Left ventricle myocardium inferior (tissue), 1 donor: ENCODE measurements at regions not wholly inside any gene's neighbourhood (a gene's known extent, or its start where the extent isn't known, plus 50 kb on each side); places are given as distances from the start of the nearest gene placed in this dataset.

Experiments used
- DNase-seq: peaks from one replicate; pipeline ENCODE4 v3.0.0-alpha.2; 2020
- H3K27ac ChIP-seq: fragments of 200-600 bp; replicated peaks from 2 replicates; pipeline ENCODE4 v1.8.0; 2021
- H3K27me3 ChIP-seq: fragments of 200-600 bp; 2 replicates; pipeline ENCODE4 v1.8.0; 2021; ENCODE audit warnings: low read depth
- H3K36me3 ChIP-seq: fragments of 200-600 bp; 2 replicates; pipeline ENCODE4 v1.8.0; 2021
- H3K4me1 ChIP-seq: fragments of 200-600 bp; 2 replicates; pipeline ENCODE4 v1.8.0; 2021
- H3K4me3 ChIP-seq: fragments of 200-600 bp; 2 replicates; pipeline ENCODE4 v1.8.0; 2021; ENCODE audit warnings: mild to moderate bottlenecking, moderate library complexity
- H3K9me3 ChIP-seq: fragments of 200-600 bp; replicated peaks from 2 replicates; pipeline ENCODE4 v1.8.0; 2021
- CTCF ChIP-seq: fragments of 200-600 bp; IDR thresholded peaks from 2 replicates; pipeline ENCODE4 v1.8.0; 2021; ENCODE audit warnings: antibody characterized with exemption, mild to moderate bottlenecking, borderline replicate concordance
- intact Hi-C: fragments of 100-400 bp; cut with micrococcal nuclease; formaldehyde crosslinking; loops from one replicate; pipeline ENCODE4 v1.11.0; 2022
- donor health status: DM: no; HTN: yes; CAD: no; lungs with severe emphysema.

GRCh38 chr13:73210218-73210883, 151.5 kb downstream of the KLF5 start:
- Histone ChIP-seq H3K27ac (no peak overlapping the region), H3K9me3 (no peaks in the 10 kb centered on the region), H3K4me3 (no peak overlapping the region), H3K27me3 (no peaks in the 10 kb centered on the region), H3K4me1 (no peaks in the 10 kb centered on the region), H3K36me3 (no peaks in the 10 kb centered on the region)
- intact Hi-C loops: no loop called here
- DNase-seq: no peak
- TF ChIP-seq CTCF: no peak

- Histone ChIP-seq H3K9me3 (no peaks in the 10 kb centered on the region), H3K36me3 (no peaks in the 10 kb centered on the region), H3K4me1 (no peaks in the 10 kb centered on the region), H3K4me3 (no peak overlapping the region), H3K27me3 (no peaks in the 10 kb centered on the region), H3K27ac (no peak overlapping the region)
- intact Hi-C loops: no loop called here
- TF ChIP-seq CTCF: no peak
- no peak for DNase-seq
Measured at GRCh38 chr13:73204952-73205351, 146.1 kb downstream of the KLF5 start.

GRCh38 chr13:73201626-73202025, 142.8 kb downstream of the KLF5 start:
- Histone ChIP-seq H3K4me1 (no peaks in the 10 kb centered on the region), H3K27ac (no peak overlapping the region), H3K27me3 (no peaks in the 10 kb centered on the region), H3K4me3 (no peak overlapping the region), H3K9me3 (no peaks in the 10 kb centered on the region), H3K36me3 (no peaks in the 10 kb centered on the region)
- no peak for TF ChIP-seq CTCF
- intact Hi-C loops: no loop called here
- DNase-seq: no peak

GRCh38 chr13:73198991-73199411, 140.2 kb downstream of the KLF5 start:
- intact Hi-C loops: no loop called here
- no peaks in the 10 kb centered on the region for H3K4me1 ChIP-seq
- H3K27ac ChIP-seq: no peak overlapping the region
- no peak for TF ChIP-seq CTCF
- H3K36me3 ChIP-seq: no peaks in the 10 kb centered on the region
- no peak overlapping the region for H3K4me3 ChIP-seq
- no peaks in the 10 kb centered on the region for H3K27me3 ChIP-seq
- DNase-seq: no peak
- H3K9me3 ChIP-seq: no peaks in the 10 kb centered on the region

GRCh38 chr13:73195091-73195490, 136.3 kb downstream of the KLF5 start:
- Histone ChIP-seq H3K9me3 (no peaks in the 10 kb centered on the region), H3K27me3 (no peaks in the 10 kb centered on the region), H3K4me3 (no peak overlapping the region), H3K36me3 (no peaks in the 10 kb centered on the region), H3K27ac (no peak overlapping the region), H3K4me1 (no peaks in the 10 kb centered on the region)
- intact Hi-C loops: no loop called here
- TF ChIP-seq CTCF: no peak
- DNase-seq: no peak
